HepG2 (cell line): ENCODE measurements at regions not wholly inside any gene's neighbourhood (a gene's known extent, or its start where the extent isn't known, plus 50 kb on each side); places are given as distances from the start of the nearest gene placed in this dataset.

Source experiments
- CAMTA2 ChIP-seq: sonication (generic); formaldehyde crosslinking; IDR thresholded peaks from 2 replicates; pipeline ENCODE4 v1.4.0; 2020; ENCODE audit warnings: mild to moderate bottlenecking, missing genetic modification reagents, borderline replicate concordance
- CBFB ChIP-seq: sonication (generic); formaldehyde crosslinking; IDR thresholded peaks from 2 replicates; pipeline ENCODE4 v1.4.0; 2020; ENCODE audit warnings: missing genetic modification reagents
- GATAD2A ChIP-seq: IDR thresholded peaks from 2 replicates; pipeline ENCODE4 v1.6.1; 2016
- HNF4A ChIP-seq: sonication (generic); formaldehyde crosslinking; IDR thresholded peaks from 2 replicates; pipeline ENCODE4 v1.4.0; 2020; ENCODE audit warnings: missing genetic modification reagents
- HNRNPK ChIP-seq: fragments of 200-400 bp; formaldehyde crosslinking; IDR thresholded peaks from 2 replicates; pipeline ENCODE4 v1.6.1; 2018; ENCODE audit warnings: low read length, low read depth, moderate library complexity, mild to moderate bottlenecking; ENCODE audit not compliant: poor library complexity, severe bottlenecking
- MIXL1 ChIP-seq: IDR thresholded peaks from 2 replicates; pipeline ENCODE4 v1.6.1; 2016
- MLX ChIP-seq: IDR thresholded peaks from 2 replicates; pipeline ENCODE4 v1.6.1; 2016
- MYC ChIP-seq: sonication (generic); formaldehyde crosslinking; IDR thresholded peaks from 2 replicates; pipeline ENCODE4 v1.9.0; 2021; ENCODE audit warnings: missing genetic modification reagents, borderline replicate concordance
- SNAI1 ChIP-seq: sonication (generic); formaldehyde crosslinking; IDR thresholded peaks from 2 replicates; pipeline ENCODE4 v1.5.0; 2020; ENCODE audit warnings: mild to moderate bottlenecking, missing genetic modification reagents, borderline replicate concordance
- ZFP37 ChIP-seq: sonication (generic); formaldehyde crosslinking; IDR thresholded peaks from 2 replicates; pipeline ENCODE4 v1.4.0; 2020; ENCODE audit warnings: missing genetic modification reagents, borderline replicate concordance
- ZHX1 ChIP-seq: sonication (generic); formaldehyde crosslinking; IDR thresholded peaks from 2 replicates; pipeline ENCODE4 v1.8.1; 2022; ENCODE audit warnings: low read depth, mild to moderate bottlenecking, missing genetic modification reagents
- ZKSCAN8 ChIP-seq: IDR thresholded peaks from 2 replicates; pipeline ENCODE4 v1.6.1; 2016; ENCODE audit warnings: borderline replicate concordance, missing genetic modification reagents, missing compliant biosample characterization
- ZNF704 ChIP-seq: sonication (generic); formaldehyde crosslinking; IDR thresholded peaks from 2 replicates; pipeline ENCODE4 v1.8.1; 2023; ENCODE audit warnings: mild to moderate bottlenecking, inconsistent platforms, moderate library complexity, missing genetic modification reagents, borderline replicate concordance
- ZNF713 ChIP-seq: sonication (generic); formaldehyde crosslinking; IDR thresholded peaks from 2 replicates; pipeline ENCODE4 v1.4.0; 2020; ENCODE audit warnings: mild to moderate bottlenecking, missing genetic modification reagents
- ZNF792 ChIP-seq: IDR thresholded peaks from 2 replicates; pipeline ENCODE4 v1.6.1; 2016
- ZNF883 ChIP-seq: sonication (generic); formaldehyde crosslinking; IDR thresholded peaks from 2 replicates; pipeline ENCODE4 v1.5.1; 2020; ENCODE audit warnings: mild to moderate bottlenecking, missing genetic modification reagents; ENCODE audit errors: not compliant biosample characterization
- TF ChIP-seq, protein P1 (sequence below): IDR thresholded peaks from 2 replicates; pipeline ENCODE4 v1.6.1; 2018; ENCODE audit warnings: missing genetic modification reagents
- TF ChIP-seq, protein P2 (sequence below): sonication (generic); formaldehyde crosslinking; IDR thresholded peaks from 2 replicates; pipeline ENCODE4 v1.4.0; 2020; ENCODE audit warnings: missing genetic modification reagents, borderline replicate concordance

DNA sequence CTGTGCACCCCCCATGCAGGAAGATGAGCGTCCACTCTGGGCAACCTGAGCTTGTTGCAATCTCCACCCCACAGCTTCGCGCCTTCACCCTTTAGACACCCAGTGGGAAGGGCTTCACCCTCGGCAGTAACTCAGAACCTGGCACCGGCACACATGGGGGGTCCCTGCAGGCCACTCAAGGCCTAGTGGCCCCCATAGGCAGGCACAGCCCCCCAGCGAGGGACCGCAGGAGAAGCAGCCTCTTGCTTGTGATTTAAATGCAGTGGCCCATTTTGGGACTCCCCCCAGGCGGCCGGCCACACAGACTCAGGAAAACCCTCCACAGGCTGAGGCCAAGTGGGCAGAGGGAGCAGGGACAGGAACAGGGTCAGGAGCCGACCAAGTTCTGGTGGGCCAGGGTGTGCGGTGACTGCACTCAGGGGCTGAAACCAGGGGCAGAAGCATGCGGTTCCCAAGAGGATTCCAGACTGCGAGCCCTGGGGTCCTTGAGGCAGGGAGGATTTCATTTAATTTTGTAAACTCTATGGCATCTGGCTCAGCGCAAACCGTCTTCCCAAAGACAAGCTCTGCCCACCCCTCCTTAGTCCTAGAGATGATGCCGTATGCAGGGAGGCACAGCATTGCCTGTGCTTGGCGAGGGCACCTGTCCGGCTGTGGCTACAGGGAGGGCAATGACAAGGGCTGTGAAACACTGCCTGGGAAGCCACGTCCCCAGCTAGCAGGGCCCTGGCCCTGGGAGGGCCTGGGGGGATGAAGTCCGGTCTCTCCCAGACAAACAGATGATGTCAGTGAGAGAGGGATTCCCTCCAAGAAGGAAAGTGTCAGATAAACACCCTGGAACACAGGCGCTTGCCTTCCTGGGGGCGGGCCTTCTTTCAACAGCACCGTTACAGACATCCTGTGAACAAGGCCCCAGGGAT is 52.9 kb upstream of the GPR31 start (continued):
- TF ChIP-seq, protein P1, sequence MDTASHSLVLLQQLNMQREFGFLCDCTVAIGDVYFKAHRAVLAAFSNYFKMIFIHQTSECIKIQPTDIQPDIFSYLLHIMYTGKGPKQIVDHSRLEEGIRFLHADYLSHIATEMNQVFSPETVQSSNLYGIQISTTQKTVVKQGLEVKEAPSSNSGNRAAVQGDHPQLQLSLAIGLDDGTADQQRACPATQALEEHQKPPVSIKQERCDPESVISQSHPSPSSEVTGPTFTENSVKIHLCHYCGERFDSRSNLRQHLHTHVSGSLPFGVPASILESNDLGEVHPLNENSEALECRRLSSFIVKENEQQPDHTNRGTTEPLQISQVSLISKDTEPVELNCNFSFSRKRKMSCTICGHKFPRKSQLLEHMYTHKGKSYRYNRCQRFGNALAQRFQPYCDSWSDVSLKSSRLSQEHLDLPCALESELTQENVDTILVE (CRISPR knock-in tag), result peak; percentile 40; the same call in 1 of the 2 replicates
- TF ChIP-seq ZNF883 (CRISPR knock-in tag) (peak; percentile 29), CAMTA2 (CRISPR knock-in tag) (peak; percentile 92; the same call in 1 of the 2 replicates), ZKSCAN8 (CRISPR knock-in tag) (peak; percentile 72; the same call in 1 of the 2 replicates), GATAD2A (CRISPR knock-in tag) (peak; percentile 87), ZNF713 (CRISPR knock-in tag) (0 out of 2 replicates have a peak, but pooled peaks have one; percentile 32), MLX (CRISPR knock-in tag) (peak; percentile 60; the same call in 1 of the 2 replicates), ZNF704 (CRISPR knock-in tag) (0 out of 2 replicates have a peak, but pooled peaks have one; percentile 27), ZHX1 (CRISPR knock-in tag) (peak; percentile 65), CBFB (CRISPR knock-in tag) (0 out of 2 replicates have a peak, but pooled peaks have one; percentile 49), SNAI1 (CRISPR knock-in tag) (peak; percentile 38; the same call in 1 of the 2 replicates), MYC (CRISPR knock-in tag) (peak; percentile 50; the same call in 1 of the 2 replicates), ZNF792 (CRISPR knock-in tag) (peak; percentile 91), HNRNPK (no peak), MIXL1 (CRISPR knock-in tag) (peak; percentile 66; the same call in 1 of the 2 replicates), ZFP37 (CRISPR knock-in tag) (peak; percentile 91), HNF4A (CRISPR knock-in tag) (peak; percentile 74)
- TF ChIP-seq, protein P2, sequence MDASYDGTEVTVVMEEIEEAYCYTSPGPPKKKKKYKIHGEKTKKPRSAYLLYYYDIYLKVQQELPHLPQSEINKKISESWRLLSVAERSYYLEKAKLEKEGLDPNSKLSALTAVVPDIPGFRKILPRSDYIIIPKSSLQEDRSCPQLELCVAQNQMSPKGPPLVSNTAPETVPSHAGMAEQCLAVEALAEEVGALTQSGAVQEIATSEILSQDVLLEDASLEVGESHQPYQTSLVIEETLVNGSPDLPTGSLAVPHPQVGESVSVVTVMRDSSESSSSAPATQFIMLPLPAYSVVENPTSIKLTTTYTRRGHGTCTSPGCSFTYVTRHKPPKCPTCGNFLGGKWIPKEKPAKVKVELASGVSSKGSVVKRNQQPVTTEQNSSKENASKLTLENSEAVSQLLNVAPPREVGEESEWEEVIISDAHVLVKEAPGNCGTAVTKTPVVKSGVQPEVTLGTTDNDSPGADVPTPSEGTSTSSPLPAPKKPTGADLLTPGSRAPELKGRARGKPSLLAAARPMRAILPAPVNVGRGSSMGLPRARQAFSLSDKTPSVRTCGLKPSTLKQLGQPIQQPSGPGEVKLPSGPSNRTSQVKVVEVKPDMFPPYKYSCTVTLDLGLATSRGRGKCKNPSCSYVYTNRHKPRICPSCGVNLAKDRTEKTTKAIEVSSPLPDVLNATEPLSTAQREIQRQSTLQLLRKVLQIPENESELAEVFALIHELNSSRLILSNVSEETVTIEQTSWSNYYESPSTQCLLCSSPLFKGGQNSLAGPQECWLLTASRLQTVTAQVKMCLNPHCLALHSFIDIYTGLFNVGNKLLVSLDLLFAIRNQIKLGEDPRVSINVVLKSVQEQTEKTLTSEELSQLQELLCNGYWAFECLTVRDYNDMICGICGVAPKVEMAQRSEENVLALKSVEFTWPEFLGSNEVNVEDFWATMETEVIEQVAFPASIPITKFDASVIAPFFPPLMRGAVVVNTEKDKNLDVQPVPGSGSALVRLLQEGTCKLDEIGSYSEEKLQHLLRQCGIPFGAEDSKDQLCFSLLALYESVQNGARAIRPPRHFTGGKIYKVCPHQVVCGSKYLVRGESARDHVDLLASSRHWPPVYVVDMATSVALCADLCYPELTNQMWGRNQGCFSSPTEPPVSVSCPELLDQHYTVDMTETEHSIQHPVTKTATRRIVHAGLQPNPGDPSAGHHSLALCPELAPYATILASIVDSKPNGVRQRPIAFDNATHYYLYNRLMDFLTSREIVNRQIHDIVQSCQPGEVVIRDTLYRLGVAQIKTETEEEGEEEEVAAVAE (CRISPR knock-in tag), result peak; percentile 59; the same call in 1 of the 2 replicates
